KBM-7 (cell line): ENCODE measurements at regions not wholly inside any gene's neighbourhood (a gene's known extent, or its start where the extent isn't known, plus 50 kb on each side); places are given as distances from the start of the nearest gene placed in this dataset.

Source experiments
- DNase-seq: peaks from one replicate; pipeline ENCODE4 v3.0.0-alpha.2; 2015
- in situ Hi-C: fragments of 300-500 bp; cut with MboI; formaldehyde crosslinking; loops from 2 replicates; pipeline ENCODE4 v1.14.3; 2020; ENCODE audit warnings: low sequenced_read_pairs, low pct_unique_long_range_greater_than_20kb, mixed read lengths

DNA sequence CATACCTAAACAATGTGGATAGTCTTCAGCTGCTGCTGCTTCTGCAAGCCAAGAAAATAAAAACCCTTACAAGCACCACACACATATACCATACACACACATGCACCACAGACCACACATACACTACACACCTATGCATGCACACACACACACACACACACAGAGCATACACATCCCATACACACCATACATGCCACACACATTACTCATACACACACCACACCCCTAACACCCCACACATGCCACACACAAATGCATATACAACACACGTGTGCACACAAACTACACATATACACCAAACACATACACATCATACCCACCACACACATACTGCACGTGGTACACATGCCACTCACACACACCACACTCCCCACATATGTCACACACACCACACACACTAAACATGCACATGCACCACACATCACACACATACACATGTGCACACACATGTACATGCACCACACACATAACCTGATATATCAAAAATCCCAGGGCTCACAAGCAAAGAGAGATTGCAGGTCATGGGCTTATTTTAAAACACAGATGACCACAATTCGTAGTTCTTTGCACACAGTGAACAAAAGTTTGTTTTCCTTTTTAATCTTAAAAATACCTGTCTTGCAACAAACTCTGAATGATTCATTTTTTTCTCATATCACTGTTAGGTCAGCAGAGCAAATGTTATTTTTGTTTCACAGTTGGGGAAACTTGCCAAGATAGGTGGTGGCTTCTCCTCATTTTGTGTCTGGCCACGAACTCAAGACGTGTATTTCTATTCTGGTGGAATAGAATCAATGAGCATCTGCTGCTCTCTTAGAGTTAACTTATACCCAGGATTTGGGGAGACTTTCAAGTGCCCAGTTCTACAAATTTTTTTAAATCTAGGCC, 456.6 kb downstream of the FGF9 start:
- in situ Hi-C loops, result no loop called here
- no peak for DNase-seq

DNA sequence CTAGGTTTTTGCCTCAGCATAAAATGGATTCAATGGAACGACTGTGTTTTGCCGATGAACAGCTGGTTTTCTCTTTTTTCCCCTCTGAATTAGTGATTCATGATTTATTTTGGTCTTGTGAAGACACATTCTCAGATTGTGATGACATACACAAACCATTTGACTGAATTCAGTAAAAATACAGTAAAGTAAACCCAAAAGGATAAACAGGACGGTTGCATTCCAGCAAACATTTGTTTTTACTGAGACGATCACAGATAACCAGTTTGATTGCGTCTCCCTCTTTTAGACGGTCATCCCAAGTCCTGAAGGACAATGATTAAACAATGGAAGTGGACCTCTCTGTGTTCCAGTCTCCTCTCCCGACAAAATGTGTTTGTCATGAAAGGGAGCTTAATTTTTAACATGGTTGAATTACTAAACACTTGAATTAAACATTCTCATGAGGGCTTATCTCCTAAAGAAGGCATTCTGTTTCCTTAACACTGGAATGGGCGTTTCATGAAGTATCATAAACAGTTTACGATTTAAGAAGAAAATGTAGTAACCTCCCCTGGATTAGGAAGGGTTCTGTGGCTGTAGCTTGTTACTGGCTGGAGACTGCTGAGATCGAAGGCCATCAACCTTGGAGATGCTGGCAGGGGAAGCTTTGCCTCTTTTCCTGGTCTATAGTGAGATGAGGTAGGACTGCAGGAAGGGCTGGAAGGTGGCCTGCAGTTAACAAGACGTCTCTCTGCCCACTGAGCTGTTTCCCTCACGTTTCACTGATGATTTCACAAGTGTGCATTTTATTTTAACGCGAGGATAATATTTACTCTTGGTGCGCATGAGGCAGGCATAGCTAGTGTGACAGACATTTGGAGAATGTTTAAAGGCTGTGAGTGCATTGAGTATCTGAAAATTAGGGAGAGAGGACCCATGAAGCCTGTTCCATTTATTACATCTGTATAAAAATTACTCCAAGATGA, 457.9 kb downstream of the FGF9 start:
- DNase-seq, result no peak
- in situ Hi-C loops, result no loop called here

DNA sequence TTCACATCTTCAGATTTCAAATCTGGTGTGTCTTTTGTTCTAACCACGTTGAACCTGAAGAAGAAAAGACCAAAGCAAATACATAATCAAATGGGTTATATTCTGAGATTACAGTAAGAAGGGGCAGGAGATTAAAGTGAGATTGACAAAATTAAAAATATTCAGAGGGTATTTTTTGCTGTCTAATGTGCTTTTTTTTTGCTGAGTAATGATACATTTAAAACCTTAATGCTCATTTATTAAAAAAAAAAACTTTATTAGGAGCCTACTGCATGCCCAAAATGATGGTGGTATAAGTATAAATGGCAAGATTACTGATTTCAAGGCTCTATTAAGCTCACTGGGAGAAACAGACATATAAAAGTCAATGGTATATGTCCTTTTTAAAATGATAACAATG, 459.4 kb downstream of the FGF9 start:
- in situ Hi-C loops, result no loop called here
- no peak for DNase-seq

DNA sequence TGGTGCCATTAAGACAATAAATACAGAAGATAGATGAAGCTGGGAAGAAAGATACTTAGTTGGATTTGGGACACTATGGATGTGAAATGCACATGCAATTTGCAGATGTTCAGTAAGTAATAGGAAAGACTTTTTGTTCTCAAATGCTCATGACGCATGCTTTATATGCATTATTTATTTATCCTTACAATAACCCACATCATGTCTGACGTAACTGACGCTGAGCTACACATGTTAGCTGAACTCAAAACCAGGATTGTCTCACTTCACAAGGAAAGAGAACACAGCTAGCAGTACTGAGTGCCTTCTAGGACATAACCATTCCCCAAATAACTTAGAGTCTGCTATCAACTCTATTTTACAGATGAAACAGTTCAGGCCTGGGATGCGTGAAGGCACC, 463.4 kb downstream of the FGF9 start:
- in situ Hi-C loops, result no loop called here
- DNase-seq, result no peak

DNA sequence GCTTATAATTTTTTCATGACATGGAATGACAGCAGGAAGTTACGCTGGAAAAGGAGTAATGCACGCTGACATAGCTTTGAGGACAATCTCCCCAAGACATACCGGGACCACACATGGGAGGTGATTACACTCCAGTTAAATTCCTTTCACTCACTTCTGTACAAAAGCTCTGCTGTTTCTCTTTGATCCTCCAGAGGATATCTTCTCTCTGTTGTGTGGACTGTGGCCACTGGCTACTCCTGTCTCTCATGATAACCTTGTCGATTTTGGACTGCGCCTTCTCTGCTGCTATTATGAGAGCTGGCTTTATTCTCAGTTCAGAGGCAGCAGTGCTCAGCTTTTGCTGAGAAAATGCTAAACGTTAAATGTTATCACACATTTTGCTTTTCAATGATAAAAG, 464.6 kb downstream of the FGF9 start:
- in situ Hi-C loops, result no loop called here
- no peak for DNase-seq

DNA sequence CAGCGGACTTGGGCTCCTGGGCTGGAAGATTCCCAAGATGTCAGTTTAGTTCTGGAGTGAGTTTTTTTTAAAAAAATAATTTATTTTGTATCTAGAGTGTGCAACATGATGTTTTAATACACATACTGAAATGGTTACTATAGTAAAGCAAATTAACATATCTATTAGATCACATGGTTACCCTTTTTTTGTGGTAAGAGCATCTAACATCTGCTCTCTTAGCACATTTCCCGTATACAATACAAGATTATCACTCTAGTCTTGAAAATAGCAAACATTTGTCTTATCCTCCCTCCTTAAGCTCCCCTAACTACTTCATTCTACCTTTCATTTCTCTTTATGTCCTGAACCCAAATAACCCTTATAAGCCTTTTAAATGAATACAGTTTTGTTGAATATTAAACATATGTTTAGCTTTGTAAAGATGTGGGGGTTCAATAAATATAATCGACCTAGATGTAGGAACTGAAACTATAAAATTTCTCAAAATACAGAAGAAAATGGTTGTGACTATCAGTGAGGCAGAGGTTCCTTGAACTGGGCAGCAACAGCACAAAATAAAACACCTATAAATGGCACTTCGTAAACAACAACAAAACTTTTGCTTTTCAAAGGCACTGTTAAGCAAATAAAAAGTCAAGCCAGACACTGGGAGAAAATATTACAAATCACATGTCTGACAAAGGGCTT, 466.6 kb downstream of the FGF9 start:
- no peak for DNase-seq
- in situ Hi-C loops, result no loop called here

DNA sequence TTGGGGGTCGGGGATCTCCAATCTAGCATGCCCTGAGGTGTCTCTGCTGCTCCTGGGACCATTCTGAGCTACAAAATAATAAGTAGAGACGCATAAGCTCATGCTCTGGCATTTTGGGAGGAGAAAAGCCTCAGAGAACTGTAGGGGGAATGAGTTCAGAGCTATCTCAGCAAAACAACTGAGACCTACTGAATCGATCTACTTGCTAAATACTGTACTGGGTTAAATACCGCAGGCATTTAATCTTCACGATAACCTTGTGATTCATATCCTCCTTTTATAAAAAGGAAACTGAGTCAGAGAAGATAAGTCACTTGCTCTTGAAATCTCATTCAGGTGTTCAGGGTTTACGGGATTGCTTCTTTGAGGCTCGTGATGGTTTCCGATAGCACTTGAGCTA, 468.1 kb downstream of the FGF9 start:
- DNase-seq, result no peak
- in situ Hi-C loops, result no loop called here

DNA sequence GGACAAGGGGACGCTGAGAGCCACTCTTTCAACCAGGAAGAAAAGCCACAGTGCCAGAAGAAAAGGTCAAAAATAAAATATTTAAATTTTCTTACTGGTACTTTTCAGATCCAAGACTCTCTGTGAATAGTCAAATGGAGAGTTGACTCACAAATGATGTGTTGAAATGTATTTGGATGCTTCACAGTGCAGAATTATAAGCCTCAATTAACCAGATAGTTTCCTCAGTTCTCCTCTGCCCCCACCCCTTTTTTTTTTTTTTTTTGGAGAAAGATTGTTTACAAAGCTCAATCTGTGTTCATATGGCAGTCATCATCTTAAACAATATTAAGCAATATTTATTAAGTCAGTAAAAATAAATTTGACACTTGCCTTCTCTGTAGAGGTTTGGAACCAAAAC, 470.8 kb downstream of the FGF9 start:
- no peak for DNase-seq
- in situ Hi-C loops, result no loop called here

DNA sequence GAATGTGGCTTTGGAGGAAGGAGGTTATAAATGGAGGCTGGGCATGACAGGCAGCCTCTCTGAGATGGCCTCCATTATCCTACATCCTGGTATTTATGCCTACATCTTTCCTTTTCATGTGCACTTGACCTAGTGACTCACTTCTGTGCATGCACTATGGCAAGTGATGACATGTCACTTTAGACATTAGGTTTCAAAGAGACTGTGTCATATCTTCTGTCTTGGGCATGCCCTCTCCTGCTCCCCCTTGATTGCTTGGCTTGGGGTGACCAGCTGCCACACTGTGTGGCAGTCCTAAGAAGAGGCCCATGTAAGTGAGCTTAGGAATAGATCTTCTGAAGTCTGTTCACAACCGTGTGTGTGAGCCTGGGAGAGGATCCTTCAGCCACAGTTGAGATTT, 472.8 kb downstream of the FGF9 start:
- in situ Hi-C loops, result no loop called here
- no peak for DNase-seq

DNA sequence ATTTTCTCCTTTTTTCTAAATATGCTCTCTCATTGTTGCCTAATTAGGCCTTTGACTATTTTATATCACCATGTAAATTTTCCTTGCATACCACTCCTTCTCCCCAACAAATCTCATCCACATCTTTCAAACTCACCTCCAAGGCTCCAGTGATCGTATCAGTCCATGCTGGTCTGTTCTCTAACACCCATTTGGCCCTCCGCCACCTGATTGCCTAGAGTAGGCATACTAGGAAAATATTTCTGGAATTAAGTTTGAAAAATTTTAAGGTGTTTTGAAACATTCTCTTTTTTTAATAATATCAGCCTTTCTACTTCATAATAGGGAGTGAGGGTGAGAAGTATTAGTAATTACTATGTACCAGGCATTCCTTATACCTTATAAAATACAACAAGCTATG, 473.9 kb downstream of the FGF9 start:
- in situ Hi-C loops, result no loop called here
- no peak for DNase-seq

DNA sequence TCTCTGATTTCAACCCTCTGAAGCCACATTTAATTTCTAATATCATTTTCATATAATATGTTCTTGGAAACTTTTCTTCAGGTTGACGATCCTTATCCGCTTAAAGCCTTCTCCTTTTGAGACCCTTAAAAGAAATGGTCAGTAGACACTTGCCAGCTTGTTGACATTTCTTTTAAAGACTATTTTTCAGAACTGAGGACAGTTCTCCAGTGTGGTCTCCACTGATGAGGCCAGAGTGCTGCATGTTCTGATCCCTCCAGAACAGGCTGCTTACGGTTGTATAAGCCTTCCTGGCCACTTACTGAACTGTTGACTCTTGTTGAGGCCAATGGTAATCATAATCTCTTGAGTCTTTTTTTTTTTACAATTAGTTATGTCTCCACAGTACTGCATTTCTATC, 477.3 kb downstream of the FGF9 start:
- in situ Hi-C loops, result no loop called here

DNA sequence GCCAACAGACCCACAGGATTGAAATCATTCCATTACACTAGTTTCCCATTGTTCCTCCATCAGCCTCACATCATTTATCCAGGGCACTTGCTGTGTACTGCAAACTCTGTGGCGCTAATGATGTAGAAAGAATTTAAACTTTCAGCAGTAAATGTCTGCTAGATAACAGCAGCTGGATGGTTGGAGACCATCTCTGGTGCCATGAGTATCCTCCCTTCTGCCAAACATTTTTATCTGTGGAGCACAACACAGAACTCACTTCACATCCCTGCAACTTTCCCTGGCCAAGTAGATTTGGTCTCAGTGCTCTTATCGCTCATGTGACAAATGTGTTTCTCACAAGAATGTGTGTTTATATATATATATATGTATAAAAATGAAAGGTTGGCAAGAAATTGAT, 481.9 kb downstream of the FGF9 start:
- in situ Hi-C loops, result no loop called here

More for the DNA sequence above, 477.3 kb downstream of the FGF9 start:
- no peak for DNase-seq

DNA sequence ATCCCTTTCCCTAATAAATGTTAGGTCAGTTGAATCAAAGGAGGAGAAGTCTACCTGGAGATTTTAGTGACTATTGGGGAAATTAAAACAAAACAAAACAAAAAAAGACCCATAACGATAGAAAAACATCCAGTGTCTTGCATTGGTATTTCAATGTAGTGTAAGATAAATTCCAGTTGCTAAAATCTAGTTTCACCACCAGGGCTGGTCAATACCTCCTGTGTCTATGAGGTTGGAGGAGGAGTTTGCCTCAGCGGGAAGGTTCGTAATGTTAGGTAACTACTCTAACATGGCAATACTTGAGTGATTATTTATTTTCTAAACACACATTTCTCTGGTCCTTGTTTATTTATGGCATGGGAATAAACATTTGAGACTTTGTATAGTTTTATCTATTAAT, 483.2 kb downstream of the FGF9 start:
- in situ Hi-C loops, result no loop called here
- no peak for DNase-seq

More for the DNA sequence above, 481.9 kb downstream of the FGF9 start:
- DNase-seq, result no peak

DNA sequence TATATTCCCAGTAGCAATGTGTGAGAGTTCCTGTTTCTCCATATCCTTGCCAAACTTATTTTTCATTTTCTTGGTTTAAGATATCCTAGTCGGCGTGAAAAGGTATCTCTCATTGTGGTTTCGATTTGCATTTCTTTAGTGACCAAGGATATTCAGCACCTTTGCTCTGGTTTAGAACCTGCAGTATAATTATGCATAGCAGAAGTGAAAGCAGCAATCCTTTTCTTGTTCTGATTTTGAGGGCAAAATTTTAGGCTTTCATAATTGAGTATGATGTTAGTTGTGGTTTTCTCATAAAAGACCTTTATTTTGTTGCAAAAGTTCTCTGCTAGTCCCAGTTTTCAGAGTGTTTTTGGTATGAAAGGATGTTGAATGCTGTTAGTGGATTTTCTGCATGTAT, 491.0 kb downstream of the FGF9 start:
- in situ Hi-C loops, result no loop called here
- no peak for DNase-seq

DNA sequence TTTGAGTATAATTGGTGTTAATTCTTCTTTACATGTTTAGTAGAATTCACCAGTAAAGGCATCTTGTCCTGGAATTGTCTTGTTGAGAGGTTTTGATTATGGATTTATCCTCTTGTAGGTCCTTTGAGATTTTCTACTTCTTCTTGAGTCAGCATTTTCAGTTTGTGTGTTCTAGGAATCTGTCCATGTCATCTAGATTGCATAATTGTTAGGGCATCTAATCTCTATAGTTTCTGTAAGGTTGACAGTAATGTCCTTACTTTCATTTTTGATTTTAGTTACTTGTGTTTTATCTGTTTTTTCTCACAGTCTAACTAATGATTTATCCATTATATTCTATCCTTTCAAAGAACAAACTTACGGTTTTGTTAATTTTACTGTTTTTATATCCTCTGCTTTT, 492.0 kb downstream of the FGF9 start:
- DNase-seq, result peak; percentile 41
- in situ Hi-C loops, result no loop called here

DNA sequence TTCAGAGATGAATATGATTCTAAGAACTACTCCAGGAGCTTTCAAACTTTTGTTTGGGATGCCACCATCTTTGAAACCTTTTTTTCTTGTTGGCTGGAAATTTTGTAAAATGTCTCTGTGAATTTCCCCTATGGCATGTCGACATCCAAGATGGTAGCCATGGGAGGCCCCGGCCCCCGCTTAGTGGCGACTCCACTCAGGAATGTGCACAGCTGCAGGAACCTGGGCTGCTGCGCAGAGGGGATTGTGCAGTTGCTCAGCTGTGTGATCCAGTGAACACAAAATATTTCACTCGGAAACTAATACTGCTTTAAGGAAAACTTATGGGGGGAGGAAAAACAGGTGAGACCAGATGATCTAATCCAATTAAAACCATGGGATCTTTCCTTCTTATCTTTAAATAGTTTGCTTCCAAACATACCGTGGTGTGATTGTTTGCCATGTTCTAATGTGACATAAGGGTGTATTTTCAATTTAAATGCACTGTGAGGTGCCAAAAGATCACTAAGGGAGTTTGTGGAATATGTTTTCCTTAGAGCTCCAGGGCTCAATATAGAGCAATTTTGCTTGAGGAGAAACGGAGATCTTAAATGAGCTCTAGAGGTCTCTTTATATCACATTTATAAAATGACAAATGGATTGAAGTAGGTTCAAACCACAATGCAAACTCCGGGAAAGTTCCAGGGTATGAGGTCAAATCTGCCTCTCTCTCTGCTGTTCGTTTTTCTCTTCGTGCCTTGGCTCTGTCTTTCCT, 497.7 kb downstream of the FGF9 start:
- in situ Hi-C loops, result no loop called here
- DNase-seq, result no peak

DNA sequence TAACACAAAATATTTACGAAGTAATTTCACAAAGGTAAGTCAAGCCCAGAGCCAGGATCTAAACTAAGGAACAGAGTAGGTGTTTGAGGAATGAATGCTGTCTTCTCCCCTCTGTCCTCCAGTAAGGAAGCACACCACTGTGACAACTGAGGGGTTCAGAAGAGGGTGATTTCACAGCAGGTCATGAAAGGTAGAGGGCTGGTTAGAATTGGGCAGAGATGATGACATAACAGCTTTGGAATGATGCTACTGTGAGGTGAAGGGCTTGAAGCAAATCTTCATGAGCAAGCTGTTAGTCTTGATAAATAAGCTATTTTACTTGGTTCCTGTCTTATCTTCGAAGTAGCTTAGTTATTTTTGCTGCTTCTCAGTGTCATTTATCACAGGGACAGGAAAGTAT, 498.6 kb downstream of the FGF9 start:
- no peak for DNase-seq
- in situ Hi-C loops, result no loop called here

DNA sequence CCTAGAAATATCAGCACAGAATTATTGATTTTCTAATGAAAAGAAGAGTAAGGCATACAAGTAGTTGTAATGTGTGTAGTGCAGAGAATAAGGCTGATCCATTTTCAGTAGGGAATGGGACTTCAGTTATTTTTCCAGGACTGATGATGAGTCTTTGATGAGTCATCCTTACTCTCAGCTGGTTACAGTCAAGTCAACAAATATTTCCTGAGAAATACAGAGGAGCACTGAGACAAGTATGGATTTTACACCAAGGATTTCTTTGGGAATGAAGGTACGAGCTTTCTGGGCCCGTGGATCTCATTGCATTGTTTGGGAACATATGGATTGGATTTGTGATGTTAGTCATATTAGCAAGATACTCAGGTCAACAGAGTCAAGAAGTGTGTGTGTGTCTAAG, 502.7 kb downstream of the FGF9 start:
- in situ Hi-C loops, result no loop called here
- no peak for DNase-seq

DNA sequence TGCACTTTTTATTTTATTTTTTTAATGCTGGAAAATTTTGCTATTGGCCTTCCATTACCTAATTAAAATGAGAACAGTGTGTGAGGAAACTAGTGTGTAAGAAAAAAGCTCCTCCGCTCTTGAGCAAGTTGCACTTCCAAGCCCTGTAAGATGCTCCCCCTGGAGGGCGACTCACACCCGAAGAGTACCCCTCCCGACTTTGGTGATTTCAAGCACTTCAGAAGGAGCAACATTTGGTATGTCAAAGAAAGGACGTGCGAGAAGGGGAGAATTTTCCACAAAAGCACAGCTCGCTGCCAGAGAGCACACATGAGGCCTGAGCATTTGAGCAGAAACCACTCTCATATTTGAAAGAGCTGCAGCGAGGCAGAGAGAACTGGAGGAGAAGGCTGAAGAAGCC, 504.4 kb downstream of the FGF9 start:
- DNase-seq, result no peak
- in situ Hi-C loops, result no loop called here
